ENCODE measurements at regions not wholly inside any gene's neighbourhood (a gene's known extent, or its start where the extent isn't known, plus 50 kb on each side); places are given as distances from the start of the nearest gene placed in this dataset.

DNA sequence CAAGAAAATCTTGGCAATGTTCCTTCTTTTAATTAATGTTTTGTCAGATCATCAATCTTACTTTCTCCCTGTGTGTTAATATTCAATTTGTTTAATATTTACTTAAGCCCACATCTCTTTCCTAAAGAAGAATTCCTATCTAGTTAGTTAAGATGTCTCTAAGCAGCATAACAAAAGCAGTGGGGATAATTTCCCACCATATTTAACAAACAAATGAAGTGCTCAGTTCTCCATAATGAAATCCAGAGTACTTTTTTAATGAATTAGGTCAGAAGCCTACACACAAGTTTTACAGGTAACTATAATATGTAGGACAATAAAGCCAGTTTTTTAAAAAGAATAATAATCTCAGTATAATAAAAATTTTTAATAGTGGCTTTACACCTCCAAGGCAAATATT is 1918.8 kb downstream of the EFNA5 start:
- DNase-seq = no peak

DNA sequence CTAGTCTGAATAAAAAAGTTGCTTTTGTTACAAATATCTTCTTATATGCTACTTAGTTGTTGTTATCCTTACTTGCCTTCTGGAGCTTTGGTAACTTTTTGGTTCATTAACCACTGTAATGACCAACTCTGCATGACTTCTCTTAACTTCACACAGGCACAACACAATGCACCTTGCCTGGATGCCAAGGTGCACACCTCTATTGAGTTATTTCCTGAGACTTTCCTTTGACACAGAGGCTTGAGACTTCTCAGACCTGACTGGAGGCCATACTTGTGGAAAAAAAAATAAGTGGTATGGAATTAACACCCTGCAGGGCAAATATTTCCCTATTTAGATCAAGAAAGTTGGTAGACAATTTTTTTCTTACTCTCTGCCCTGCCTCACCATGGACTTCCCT is 1925.6 kb downstream of the EFNA5 start:
- no peak for DNase-seq

DNA sequence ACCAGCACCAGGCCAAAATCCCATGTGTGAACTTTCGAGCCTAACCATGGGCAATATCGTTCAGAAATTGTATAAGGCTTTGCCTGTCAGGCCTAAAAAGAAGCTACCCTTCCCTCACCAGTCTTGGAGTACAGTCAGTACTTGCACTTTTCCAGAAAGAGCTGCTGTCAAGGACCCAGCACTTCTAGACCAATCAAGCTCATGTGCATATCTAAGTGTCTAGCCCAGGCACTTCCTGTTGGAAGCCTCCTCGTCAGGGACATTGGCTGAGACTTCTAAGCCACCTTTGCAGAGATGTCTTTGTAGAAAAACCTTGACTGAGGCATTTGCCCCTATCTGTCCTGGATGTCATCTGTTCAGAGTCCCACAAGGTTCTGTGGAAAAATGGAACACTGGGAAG is 1930.5 kb downstream of the EFNA5 start:
- no peak for DNase-seq

DNA sequence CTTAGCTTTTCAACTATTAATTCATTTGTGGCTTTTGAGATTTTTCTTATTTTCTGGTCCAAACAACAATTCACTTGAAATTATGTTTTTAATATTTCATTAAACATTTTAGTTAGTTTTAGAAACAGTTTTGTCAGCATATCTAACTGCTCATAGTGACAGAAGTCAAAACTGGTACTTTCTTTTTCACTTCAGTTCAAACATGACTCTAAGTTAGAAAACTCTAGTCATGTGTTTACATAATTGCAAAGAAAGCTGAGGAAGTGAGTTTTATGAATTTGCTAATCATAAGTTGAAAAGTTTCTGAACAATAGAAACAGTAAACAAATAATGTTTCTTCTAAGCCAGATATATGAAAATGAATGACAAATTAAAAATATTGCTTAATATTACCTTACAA is 1931.0 kb downstream of the EFNA5 start:
- no peak for DNase-seq

DNA sequence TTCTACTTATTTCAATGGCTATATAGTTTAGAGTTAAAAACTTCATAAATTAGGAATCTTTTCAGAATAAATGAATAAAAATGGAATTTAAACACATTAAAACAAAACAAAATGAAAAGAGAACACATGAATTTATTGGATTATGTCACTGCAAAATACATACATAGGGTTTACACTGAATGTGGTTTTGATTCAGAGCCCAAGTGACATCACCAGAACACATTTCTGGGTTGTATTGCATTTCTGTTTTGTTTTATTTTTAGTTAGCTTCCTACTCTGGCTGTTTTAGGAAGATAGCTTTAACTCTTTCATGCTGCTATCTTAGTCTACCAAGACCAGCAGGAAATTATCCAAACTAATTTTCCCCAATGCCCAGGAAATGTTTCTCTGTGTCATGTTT is 1935.0 kb downstream of the EFNA5 start:
- no peak for DNase-seq

DNA sequence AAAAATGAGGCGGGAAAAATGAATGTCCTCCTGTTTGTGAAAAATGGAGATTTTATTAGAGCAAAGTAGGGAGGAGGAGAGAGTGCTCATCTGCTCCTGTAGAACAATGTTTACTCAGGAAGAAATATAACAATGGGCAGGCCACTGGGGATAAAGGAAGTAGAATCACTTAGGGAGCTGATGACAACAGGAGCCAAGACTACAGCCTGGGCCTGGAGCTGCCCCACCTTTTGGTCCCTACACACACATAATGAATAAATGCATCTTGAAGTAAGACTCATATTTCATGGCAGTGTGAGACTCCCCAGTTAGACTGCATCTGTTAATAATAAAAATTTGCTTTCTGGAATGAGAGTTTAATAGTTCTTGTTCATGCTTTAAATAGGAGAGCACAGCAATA is 1939.8 kb downstream of the EFNA5 start:
- no peak for DNase-seq

DNA sequence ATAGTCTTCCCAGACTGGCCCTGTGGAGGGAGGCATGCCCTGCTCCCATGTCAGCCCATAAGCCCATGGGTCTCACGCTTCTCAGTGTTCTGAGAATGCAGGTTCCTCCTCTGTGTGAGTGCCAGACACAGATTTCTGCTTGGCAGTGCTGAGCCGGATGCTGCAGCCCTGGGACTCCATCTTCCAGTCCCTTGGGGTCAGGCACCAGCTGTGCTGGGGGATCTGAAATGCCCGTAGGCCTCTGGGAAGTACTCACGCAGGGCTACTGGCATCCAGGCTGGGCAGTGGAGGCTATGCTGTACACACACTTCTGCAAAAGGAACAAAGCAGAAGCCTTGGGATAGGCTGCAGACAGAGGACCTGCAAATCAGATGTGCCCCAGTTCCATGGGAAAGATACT is 1944.6 kb downstream of the EFNA5 start:
- DNase-seq = no peak

DNA sequence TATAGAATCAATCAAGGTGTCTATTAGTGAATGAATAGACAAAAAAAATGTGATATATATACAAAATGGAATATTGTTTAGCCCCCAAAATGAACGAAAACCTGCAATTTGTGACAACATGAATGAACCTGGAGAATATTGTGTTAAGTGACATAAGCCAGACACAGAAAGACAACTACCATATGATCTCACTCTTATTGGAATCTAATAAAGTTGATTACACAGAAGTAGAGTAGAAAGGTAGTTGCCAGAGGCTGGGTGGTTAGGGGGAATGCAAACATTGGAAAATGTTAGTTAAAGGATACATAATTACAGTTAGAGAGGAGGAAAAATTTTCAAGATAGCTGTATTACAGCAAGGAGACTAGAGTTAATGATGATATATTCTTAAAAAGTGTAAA is 1962.3 kb downstream of the EFNA5 start:
- DNase-seq = no peak

DNA sequence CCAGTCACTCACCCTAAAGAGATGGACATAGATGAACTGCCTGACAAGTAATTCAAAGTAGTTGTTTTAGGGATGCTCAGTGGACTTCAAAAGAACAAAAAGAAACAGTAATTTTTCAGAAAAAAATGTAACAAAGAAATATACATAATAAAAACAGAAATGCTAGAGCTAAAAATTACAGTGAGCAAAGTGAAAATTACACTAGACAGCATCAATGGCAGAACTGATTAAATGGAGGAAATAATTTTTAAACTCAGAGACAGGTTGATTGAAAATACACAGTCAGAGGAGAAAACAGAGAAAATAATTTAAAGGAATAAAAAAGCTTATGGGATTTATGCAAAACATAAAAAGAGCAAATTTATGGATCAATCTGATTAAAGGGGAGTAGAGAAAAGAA is 1968.4 kb downstream of the EFNA5 start:
- DNase-seq = no peak

DNA sequence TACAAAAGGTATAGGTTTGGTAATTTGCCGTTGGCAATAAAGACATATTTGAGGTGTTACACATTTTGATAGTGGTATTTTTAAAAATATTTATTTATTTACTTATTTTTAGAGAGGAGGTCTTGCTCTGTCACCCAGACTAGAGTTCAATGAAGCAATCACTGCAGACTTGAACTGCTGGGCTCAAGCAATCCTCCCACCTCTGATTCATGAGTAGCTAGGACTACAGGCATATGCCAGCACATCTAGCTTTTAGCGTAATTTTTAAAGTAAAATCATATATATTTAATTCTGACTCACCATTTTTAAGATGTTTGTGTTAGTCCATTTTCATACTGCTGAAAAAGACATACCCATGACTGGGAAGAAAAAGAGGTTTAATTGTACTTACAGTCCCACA is 1974.3 kb downstream of the EFNA5 start:
- DNase-seq = no peak

DNA sequence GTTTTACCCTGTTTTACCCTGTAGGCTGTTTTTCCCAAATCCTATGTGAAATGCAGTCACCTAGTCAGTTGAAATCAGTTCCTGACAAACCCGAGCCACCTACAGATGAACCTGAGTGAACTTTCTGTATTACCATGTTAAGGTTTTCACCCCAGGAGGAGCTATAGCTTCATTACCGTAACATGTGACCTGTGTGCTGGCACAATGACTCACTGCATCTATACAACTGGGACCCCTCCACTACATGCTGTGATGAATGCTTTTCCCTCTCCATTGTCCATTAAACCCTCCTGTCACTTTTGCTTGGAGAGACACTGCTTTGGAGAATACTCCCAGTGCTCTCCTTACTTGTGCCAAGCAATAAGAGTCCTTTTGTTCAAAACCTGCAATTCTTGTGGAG is 1974.8 kb downstream of the EFNA5 start:
- DNase-seq = no peak

DNA sequence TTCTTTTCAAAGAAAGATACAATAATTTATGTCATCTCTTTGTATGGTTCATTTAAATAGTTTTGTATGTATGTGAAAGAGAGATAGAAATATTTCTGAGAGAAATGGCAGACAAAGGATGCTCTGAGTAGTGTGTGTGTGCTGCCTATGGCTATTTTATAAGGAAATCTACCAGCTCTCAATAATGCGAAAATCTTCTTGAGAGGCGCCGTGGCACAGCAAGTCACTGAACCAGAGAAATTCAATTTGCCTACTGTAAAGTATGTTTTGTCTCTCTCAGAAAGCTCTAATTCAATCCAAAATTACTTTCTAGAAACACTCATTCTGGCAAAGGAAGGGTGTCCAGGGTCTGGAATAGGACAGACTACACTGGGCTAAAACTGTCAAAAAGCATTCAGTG is 1981.1 kb downstream of the EFNA5 start:
- no peak for DNase-seq

DNA sequence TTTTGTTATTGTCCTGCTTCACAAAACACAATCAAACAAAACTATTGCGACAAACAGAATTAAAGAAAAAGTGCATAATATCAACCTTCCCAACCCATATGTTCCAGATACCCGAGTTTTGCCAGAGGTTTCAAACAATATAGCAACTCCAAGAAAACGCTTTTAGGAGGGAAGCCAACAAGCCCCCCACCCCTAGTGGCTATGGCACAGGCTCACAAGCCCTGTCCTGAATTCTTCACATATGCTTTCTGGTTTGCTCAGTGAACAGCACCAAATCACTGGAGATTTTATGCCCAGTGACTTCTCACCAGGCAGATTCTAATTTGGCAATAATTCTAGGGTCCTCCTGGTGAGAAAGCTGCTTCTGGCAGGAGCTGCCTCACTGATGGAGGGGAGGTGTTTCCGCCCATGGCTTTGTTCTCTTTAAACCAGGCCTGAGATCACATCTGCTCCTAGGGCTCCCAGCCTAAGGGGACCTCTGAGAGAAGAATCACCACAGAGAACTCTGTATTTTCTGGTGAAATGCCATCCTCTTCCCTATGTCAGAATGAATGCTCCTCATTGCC is 1982.4 kb downstream of the EFNA5 start:
- no peak for DNase-seq

DNA sequence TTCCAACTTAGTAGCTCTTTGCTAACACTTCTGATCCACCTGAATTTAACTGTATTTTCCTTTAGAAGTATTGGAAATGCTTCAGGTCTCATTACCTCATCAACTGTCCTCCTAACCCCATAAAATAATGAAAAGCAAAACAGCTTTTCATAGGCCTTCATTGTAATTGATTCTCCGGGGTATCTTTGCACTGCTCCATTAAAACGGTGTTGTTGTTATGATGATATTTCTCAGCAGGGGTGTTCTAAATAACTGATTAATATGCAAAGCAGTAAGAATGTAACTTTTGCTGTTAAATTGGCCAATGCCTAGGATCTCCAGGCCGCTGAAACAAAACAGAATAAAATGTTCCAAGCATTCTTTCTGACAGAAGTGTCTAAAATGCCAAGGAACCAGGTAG is 1983.2 kb downstream of the EFNA5 start:
- DNase-seq = no peak

DNA sequence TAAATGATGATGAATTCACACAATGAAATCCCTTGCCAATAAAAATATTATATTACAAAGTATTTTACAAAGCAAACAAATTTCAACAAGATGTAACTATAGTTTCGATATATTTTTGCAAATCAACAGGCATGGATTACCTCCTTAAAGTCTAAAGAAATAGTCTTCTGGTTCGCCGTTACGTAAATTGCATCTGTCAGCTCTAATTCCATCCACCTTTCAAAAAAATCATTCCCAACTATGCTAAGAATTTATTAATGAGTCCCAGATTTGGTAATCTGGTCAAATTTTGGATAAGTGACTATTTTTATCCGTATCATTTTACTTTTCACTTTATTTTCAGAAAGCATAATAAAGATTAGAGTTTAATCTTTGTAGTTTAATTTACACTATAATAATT is 1984.9 kb downstream of the EFNA5 start:
- no peak for DNase-seq

DNA sequence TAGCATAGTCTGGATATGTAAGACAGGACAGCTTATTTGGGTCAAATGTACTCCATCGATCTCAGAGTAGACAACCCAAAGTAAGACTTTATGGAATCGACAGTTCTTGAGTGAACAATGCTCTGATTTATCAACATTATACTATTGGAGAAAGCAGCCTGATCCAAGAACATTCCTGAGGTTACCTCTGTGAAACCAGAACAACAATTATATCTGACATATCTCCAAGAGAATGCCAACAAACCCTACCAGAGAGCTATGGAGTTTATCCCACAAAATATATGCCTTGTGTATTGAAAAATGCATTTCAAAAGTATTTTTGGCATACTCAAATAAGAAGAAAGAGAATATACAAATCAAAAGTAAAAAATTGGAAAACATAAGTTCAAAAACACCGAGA is 1985.9 kb downstream of the EFNA5 start:
- no peak for DNase-seq

DNA sequence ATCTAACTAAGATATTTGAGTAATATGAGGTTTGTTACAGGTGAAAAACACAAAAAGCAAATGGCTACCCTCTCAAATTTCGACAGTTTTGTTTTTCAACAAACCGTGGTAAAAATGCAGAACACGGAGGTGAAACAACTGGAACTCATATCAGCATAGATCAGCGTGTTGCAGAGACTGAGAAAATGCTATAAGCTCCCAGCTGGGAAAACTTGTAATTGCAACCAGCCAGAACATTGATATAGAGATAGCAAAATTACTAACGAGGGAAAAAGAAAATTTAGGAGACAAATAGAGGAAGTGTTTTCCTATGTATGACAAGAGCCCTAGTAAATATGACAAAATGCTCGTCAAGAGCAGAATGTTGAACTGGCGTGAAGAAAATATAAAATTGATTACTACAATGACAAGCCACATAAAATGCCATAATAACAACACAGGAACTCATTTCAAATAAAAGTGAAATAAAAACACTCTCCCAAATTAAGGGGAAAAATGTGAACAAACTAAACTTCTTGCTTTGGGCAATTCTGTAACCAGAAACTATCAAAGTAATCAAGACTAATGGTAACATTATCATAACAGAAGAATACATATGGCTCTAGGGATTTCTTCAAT is 1989.8 kb downstream of the EFNA5 start:
- DNase-seq = peak; percentile 3

DNA sequence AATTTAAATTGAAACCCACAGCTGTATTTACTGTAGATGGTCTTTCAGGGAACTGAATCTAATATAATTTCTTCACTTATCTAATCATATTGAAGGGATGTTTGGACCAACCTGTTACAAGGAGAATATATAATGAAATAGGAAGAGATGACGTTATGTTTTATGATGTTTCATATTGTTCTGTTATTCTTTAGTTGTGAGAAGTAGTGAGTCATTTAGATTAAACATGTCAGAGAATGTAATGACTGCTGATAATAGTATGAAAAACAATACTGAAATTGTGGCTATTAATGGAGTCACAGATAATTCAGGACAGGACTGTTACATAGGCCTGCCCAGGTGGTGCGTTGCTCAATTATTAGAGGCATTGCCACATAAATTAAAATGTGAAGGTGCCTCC is 1993.4 kb downstream of the EFNA5 start:
- DNase-seq = no peak

DNA sequence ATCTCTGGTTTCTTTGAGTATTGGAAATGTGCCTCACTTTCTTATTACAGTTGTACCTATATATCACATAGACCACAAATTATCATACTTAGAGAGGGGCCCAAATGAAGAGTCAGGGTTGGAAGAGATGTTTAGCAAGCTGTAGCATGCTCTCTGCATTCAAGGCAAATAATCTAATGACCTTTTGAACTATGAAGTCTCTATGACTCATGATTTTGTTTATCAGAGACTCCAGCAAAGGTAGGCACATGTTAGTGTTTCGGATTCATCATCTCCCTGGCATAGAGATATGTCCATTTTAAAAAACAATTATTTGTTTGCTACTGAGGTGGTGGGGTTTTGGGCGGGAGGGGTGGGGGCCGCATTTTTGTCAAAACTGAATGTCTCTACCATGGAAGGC is 2000.1 kb downstream of the EFNA5 start:
- no peak for DNase-seq

DNA sequence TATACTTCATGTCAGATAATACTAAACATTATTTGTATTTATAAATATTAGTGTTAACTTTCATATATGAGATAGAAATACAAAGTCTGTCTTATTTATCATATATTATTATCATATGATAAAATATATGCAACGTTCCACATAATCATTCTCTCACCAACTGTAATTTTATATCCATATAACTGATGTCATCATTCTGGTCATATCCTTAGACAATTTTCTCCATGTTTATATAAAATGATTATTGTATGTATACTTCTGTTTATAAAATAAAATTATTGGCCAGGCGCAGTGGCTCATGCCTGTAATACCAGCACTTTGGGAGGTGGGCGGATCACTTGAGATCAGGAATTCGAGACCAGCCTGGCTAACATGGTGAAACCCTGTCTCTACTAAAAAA is 2007.1 kb downstream of the EFNA5 start:
- no peak for DNase-seq

DNA sequence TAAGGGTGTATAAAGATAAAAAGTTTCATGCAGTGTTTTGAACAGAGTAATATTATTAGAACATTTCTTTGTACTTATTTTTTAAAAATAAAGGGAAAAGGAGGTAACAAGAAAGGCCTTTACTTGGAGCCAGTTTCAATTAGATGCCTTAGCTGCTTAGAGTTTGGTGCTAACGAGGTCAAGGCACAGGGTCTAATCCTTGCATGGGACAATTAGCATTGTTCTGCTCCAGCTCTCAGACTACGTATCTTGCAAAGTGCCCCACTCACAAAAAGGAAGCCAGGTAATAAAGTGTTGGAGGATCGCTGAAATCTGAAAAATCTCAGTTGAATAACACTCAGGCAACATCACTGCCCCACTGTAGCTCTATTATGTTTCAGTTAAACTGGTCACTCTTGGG is 2011.3 kb downstream of the EFNA5 start:
- DNase-seq = no peak

DNA sequence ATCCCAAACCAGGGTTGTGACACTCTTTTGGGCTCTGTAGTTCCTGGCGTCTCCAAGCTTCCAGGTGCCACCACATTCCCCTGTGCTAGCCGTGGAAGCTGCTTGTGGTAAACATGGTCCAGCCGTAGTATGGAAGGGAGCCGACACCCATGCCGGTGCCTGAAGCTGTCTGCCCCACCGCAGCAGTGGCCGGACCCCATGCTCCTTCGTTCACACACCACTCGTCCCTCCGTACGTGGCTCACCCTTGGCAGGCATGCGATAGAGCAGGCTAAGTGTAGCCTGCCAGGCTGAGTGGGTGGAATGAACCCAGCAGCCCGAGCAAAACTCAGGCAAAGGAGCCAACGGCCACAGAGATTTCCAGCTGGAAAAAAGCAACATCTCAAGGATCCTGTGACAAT is 2030.4 kb downstream of the EFNA5 start:
- DNase-seq = no peak

DNA sequence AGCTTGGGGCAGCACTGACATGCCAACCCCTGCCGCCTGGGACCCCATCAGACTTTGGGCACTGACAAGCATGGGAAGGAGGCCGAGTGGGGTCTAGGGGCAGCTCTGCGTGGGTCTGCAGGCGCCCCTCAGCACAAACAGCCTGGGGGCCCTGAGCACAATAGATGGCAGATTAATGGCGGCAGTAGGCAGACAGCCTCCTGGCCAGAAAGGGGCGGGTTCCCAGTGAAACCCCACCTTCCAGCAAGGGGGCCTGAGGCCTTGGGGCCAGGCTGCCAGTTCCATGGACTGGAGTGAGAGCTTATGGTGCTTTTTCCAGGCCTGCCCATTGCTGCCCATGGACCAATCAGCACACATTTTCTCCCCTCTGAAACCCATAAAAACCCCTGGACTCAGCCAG is 2031.2 kb downstream of the EFNA5 start:
- DNase-seq = no peak

DNA sequence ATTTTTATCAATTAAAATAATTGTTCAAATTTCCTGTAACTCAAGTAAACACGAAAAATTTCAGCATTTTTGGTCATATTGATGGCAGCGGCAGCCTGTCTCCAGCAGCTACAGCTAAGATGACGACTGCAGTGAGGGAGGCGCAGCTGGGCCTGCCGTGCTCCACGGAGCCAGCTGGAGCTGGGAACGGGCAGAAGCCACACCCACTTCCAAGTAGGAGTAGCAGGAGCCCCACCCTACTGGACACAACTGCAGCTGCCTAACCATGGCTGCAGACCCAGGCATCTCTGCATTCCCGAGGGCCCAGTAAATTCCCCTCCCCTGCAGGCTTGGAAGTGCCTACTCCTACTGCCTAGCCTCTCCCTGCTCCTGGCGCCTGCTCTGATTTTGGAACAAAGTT is 2031.7 kb downstream of the EFNA5 start:
- no peak for DNase-seq

DNA sequence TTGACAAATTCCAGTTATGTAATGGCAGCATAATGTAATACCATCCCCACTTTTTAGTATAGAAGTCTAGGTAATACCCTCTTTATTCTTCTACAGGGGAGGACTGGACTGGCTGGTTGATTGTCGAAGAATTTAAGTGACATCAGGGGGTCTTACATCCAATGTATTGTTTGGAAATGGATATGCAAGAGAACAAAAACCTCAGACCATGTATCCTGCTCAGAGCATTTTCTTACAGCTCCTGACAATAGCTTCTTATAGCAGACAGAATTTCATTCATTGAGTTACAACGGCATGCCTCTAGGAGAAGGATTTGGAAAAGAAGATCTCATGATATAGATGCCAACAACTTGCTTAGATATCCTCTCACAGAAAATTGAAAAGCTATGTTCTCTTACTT is 2032.3 kb downstream of the EFNA5 start:
- no peak for DNase-seq

DNA sequence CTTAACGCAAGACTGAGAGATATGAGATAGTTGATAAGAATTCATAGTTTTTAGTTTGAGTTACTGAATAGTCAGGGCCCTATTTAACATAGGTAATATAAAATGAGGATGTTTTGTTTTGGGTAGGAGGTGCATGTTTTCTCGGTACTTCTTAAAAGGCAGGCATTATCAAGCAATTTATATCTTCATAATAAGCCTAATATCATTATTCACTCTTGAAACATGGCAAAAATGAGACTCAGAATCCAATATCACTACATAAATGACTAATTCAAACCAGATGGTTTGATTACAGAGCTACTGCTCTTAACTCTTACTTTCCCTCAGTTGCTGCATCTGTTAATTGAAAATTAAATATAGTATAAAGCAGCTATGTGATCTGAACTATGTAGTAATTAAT is 2038.7 kb downstream of the EFNA5 start:
- no peak for DNase-seq
